GM19099 (cell line): ENCODE measurements at regions not wholly inside any gene's neighbourhood (a gene's known extent, or its start where the extent isn't known, plus 50 kb on each side); places are given as distances from the start of the nearest gene placed in this dataset.

ENCODE experiments used
- POLR2A ChIP-seq: IDR thresholded peaks from 3 replicates; pipeline ENCODE4 v1.6.1; 2011; ENCODE audit warnings: low read depth; ENCODE audit not compliant: insufficient read length; ENCODE audit errors: extremely low read depth

DNA sequence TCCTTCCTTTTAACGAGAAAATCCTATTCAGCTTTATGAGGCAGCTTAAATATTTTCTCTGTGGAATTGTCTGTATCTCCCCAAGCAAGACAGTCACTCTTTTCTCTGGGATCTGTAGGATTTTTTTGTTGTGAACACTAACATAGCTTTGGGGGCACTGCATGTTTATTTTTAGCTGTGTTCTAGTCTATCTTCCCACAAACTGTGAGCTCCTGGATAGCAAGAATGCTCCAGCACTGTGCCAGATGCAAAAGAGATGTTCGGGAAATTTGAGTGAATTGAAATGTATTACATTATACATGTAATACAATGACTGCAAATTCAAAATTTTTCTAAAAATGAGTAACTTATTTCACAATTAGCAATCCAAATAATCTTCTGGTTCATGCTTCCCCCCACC is 282.2 kb downstream of the PLPP3 start:
- no peak for TF ChIP-seq POLR2A

DNA sequence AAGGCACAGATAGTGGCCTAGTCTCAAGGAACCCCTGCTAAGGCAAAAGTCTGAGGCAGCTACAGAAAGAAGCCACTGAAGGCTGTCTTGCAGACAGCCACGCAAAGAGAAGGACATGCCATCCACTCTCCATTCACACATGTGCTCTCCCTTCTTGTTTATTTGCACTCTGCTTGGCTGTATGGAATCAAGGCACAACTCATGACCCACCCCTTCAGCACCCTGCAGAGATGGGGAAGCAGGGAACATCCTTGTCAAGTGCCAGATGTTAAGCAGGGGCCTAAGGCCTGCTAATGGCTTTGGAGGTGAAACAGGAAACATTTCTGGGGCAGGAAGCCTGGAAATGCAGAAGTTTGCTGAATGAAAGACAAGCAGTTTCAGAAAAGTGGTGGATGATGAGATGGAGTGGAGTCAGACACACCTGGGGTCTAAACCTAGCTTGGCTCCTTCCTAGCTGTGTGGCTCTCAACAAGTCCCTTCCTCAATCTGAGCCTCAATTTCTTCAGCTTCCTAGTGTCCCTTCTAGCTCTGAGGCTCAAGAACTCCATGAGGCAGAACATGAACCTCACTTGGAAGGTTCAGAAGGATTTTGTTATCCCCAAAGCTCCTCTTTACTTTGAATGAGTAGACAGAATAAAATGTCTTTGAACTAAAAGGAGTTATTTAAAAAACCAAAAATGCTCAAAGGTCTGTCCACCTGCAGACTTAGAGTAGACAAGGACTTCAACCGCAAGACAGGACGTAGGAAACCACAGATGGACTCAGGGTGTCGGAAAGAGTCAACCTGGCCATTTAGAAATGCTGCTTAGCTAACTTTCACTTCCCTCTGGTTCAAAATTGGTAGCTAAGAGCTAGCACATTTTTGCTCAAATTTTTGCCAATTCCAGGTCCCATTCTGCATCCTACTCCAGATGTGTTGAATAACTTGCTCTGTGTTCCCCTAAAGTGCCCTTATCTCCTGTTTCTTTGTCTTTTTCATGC is 283.1 kb downstream of the PLPP3 start:
- TF ChIP-seq POLR2A = no peak

DNA sequence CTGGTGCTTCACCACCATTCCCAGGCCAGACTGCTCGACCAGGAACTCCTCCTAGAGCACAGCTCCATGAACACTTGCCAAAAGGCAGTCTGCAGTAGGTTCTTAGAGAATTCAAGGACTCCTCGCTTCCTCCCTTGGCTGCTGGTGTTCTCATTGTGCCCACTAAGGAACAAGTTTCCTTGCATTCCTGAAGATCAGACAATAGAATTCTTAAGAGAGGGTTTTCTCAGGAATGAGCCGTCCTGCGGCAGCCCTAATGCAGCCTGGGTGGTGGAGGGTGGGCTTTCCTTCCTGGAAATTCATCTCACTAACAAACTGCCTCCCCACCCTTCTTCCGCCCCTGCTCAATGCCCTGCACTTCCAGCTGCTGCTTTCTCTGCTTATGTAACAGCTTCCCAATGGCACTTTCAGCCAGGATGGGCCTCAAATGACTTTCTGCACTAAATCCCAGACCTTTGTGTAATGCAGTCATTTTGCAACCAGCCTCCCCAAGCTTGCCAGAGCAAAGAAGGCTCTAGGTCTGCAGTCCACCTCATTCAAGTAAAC is 287.9 kb downstream of the PLPP3 start:
- TF ChIP-seq POLR2A = no peak

DNA sequence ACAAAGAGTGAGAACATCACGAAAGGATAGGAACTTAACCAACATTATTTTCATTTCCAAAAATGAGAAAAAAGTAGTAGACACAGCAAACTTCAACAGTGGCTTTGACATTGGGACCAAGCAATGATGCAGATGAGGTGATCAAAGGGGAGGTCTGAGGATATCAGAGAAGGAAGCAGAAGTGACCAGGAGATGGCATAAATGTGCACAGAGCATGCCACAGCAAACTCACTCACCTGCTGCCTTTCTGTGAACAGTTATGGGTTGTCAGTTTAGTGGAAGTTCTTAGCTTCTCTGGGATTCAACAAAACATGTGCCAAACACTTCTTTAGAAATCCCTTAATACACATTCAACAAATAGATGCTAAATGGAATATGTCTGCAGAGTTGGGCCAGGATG is 290.1 kb downstream of the PLPP3 start:
- no peak for TF ChIP-seq POLR2A

DNA sequence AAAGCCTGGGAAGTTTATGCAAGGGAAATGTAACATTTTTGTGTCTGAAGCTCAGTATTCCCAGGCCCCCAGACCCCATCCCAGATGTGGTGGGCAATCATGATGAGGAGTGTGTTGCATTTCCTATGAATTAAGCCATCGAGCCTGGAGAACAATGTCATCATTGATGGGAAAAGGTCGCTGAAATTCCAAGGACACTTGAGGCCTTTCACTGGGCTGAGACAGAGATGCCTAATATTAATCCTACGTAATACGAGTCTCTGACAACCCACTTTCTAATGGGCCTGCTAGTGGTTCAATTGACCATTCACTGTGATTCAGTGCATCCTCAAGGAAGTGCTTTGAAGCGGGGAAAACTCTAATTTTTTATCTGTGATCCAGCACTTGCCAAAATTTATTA is 291.6 kb downstream of the PLPP3 start:
- TF ChIP-seq POLR2A = no peak

DNA sequence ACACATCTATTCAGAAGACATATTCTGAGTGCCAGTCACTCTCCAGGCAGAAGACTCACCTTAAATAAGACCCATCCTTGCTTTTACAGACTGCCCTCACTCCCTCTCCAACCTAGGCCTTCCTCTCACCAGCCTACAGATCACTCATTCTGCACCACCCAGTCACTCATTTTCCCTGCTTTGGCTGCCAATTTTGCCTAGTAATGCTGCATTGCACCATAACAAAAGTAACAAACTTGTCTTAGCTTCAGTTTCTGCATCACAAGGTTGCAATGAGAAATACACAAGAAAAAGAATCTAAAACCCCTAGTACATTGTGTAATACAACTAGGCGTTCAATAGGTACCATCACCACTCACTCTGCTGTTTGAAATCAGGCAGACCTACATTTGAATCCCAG is 292.4 kb downstream of the PLPP3 start:
- TF ChIP-seq POLR2A = no peak

DNA sequence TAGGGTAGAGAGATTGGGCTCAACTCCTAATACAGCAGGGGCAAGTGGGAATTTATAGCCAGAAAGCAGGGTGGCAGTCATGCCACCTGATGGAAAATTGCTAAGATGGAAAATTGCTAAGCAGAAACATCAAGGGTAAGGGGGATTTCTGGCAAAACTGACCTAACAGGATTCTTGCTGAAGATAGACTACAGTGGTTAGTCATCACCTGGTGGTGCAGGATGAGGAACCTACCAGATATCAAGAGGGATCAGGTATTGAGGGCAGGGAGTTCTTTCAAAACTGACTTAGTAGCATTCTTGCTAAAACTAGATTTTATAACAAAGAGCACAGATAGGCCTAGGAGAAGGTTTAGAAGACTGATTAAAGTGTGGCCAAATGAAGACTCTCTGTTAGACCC is 292.9 kb downstream of the PLPP3 start:
- no peak for TF ChIP-seq POLR2A

DNA sequence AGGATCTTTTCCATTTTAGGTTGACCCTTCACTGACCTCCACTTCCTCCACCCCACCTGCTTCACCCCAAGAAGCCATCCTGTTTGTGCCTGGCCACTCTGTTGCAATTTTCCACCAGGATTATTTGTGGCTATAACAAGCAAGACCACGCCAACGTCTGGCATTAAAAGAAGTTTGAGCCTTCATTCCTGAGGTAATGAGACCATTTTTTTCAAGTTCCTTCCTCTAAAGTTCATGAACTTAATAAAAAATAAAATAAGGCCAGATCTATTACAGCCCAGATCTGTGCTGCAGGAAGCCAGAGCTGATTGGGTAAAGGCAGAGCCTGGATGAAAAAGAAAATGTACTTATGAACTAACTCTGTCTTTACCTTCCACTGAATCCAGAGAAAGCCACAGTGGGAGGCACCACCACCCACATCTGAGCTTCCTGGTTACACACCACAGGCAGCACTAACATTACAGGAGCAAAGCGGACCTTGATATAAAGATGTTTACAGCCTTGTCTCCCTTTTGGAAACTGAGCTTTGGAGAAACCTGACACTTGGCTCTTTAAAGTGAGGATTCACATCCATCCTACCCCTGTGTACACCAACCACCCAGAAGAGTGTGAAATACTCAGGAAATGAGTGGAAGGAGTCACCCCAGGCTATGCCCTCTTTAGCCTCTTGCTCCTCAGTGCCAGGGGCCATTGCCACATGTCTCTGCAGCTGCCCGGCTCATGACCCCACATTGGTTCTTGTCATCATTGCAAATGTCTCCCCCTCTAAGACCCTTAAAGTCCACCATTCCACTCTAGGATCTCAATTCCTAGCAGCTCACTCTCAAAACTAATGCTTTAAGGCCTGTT is 293.6 kb downstream of the PLPP3 start:
- TF ChIP-seq POLR2A = no peak

DNA sequence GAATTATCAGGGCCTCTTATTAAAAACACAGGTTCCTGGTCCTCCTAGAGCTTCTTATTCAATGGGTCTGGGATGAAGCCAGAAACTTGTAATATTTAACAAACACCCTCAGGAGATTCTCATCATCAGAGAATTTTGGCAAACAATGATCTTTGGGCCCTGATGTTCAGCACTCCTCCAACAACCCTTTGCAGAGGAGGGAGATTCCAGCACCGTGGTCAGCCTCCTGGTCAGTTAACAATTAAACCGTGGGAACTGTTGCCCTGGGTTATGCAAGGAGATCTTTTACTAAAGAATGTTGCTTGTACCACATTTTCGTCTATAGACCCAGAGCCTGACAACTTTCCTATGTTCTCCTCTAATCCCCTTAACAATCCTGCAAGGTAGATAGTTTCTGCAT is 294.4 kb downstream of the PLPP3 start:
- no peak for TF ChIP-seq POLR2A

DNA sequence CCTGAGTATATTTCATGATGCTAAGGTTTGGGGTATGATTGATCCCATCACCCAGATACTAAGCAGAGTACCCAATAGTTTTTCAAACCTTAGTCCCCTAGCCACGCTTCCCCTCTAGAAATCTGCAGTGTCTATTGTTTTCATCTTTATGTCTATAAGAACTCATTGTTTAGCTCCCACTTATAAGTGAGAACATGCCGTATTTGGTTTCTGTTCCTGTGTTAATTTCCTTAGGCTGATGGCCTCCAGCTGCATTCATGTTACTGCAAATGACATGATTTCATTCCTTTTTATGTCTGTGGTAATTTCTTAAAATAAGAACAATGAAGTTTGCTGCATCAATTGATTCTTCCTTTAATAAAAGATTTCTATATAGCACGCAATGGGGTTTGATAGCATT is 301.3 kb downstream of the PLPP3 start:
- no peak for TF ChIP-seq POLR2A

DNA sequence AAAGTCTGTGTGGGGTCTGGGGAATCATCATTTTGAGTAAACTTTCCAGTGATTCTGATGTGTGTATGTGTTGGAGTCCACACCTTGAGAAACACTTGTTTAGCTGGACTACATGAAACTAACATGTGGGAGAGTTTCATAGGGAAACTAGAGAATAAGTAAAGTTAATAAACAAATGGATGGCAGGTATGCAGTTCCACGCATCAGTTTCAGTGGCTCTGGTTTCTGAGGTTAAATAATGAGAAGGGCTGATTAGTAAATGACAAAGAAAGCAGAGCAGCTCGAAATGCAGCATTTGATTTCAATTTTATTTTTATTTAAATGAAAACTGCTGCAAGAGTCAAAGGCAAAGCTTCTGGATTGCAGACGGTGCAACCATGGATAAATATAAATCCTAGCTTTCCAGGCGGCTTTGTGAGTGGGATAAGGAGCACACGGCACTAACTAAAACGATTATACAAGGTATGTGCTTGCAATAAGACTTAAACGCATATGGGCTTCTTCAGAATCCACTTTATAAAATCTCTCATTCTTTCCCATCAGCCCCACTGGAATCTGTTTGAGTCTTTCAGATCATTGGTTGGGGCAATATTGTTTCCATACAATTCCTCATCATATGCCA is 310.7 kb downstream of the PLPP3 start:
- no peak for TF ChIP-seq POLR2A

DNA sequence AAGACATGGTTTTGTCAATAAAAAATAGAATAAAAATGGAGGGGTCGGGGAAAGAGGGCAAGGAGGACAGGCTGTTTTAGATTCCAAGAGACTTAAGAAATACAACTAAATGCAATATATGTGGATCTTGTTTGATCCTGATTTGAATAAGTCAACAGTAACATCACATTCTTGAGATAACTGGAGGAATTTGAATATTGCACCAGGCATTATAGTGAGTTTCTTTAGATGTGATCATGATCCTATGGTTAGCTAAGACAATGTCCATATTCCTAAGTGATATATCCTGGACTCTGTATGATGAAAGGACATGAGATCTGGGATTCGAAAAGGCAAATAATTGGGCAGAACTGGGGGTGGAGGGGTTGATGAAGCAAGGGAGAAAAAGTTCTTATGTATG is 311.8 kb downstream of the PLPP3 start:
- TF ChIP-seq POLR2A = no peak

DNA sequence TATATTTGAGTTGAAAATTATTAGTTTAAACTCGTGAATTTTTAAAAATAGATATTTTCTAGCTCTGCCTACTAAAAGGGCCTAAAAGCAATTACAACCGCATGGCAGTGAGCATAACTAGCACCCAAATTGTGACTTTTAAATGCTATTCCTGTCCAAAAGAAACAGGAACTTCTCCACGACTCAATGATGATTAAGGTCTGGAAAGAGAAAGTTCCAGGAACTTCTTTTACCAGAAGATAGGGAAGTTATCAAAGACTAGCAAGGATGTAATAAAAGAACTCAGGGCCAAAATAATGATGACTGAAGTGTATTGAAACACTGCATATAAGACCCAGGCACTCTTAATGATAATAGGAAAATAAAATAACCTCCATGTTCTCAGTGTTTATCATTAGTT is 313.0 kb downstream of the PLPP3 start:
- no peak for TF ChIP-seq POLR2A

DNA sequence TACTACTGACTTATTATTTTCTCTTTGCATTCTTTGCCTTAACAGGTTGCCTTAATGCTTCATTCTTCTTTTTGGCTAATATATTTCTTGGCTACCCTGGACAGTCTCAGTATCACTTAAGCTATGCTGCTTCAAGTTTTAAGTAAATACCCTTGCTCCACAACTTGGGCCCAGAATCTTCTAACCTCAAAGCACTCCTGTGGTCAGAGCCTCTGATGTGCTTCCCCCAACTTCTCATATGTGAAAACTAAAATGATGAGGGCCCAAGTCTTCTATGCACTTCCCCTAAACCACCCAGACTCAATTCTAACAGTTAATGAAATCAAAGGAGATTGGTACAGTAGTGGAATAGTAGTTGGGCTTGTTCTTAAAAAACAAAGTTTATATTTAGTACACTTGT is 314.1 kb downstream of the PLPP3 start:
- TF ChIP-seq POLR2A = no peak

DNA sequence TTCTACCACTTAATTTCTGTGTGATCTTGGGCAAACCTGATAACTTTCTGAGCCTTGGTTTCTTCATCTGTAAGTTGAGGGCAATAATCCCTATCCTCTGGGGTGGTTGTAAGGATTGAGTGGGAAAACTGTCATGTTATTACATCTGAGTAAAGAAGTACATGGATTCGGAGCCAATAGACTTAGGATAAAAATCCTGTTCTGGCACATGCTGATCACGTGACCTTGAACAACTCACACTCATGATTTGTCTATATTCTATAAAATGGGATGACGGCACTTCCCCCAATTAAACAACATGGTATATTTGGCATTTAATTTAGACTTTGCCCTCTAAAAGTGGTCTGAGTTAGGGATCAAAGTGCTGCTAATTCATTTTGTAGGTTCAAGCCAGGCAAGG is 315.5 kb downstream of the PLPP3 start:
- no peak for TF ChIP-seq POLR2A

DNA sequence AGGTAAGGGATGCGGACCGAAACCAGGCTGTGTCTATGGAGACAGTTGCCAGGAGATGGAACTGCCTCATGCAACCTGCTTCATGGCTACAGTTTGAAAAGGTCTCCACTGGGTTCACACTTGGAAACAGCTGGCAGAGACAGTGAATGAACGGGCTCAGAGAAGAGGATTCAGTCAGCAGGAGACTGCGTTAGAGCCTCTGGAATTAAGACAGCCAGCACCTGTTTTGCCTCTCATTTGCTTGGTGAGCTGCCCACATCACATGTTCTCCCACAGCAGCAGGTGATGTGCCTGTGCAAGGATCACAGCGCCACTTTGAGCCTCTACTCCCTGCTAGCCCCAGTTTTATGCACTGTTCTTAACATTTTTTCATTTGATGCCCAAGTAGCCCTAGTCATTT is 321.0 kb downstream of the PLPP3 start:
- no peak for TF ChIP-seq POLR2A

DNA sequence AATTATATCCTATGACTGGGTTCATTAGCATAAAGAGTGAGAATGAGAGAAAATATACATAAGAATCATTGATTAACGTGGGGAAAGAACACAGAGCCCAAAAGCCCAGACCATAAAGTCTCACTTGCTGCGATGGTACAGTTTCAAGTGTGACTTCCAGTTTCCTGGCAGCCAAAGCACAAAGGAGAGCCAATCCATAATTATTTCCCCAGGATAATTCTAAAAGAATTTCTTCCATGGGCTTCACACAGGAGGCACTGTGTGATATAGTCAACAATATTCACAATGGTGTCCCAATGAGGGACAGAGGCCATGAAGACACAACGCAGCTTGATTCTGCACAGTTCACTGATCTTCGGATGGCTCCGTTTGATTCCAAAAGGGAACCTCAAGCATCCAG is 321.6 kb downstream of the PLPP3 start:
- no peak for TF ChIP-seq POLR2A
